ENCODE measurements at regions not wholly inside any gene's neighbourhood (a gene's known extent, or its start where the extent isn't known, plus 50 kb on each side); places are given as distances from the start of the nearest gene placed in this dataset.

DNA sequence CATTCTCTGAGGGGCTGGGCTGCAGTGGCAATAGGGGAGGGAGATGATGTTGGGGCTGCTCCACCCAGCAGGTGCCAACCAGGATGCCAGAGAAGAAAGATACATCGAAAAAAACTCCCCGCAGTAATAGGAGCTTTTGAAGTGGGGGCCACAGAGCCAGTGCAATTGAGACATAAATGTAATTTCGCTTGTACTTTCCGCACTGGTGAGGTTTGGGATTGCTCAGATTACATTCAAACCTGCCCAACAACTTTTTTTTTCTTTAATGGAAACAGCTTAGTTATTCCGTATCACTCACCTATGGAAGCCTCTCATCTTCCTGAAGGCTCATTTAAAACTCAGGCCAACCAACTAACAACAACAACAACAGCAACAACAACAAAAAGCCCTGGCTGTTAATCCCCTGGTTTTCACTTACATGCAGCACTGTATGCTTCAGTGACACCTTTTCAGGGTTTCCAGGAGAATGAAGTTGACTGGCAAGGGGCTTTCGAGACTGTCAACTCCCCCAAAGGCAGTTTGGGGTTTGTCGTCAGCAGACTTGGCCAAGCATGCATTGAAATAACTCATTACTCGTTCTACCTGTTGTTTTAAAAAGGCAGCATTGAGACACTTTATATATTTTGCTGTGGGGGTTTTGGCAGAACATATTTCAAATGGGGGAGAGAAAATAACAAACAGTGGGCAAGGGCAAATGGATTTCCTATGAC, 163.8 kb downstream of the EBLN2 start:
- H3K4me3 ChIP-seq (ENCODE audit: control insufficient read depth, low read depth, low read length): no peak overlapping the region

GRCh38 chr3:73225991-73226390, 164.5 kb downstream of the EBLN2 start:
- H3K4me3 ChIP-seq (ENCODE audit: control insufficient read depth, low read depth, low read length): no peak overlapping the region
- no peak for DNase-seq (ENCODE audit: low read depth)
- TF ChIP-seq CTCF (IDR thresholded peaks at IDR 0.05; ENCODE audit: control insufficient read depth, insufficient read depth, low read depth, low read length, missing control alignments): no peak

More for the DNA sequence above, 163.8 kb downstream of the EBLN2 start:
- TF ChIP-seq CTCF (IDR thresholded peaks at IDR 0.05; ENCODE audit: control insufficient read depth, insufficient read depth, low read depth, low read length, missing control alignments): no peak
- DNase-seq (ENCODE audit: low read depth): no peak

DNA sequence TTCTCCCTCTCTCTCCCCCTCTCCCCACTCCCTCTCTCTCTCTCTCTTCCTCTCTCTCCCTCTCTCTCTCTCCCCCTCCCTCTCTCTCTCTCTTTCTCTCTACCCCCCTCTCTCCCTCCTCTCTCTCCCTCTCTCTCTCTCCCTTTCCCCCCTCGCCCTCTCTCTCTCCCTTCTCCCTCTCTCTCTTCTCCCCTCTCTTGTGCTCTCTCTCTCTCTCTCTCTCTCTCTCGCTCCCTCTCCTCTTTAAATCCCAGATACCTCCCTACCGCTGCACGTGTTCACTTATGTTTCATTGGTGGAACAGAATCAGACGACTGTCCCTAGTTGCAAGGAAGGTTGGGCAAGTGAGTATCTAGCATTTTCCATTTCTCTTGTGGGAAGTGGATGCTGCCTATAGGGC, 166.5 kb downstream of the EBLN2 start:
- no peak overlapping the region for H3K4me3 ChIP-seq (ENCODE audit: control insufficient read depth, low read depth, low read length)
- no peak for DNase-seq (ENCODE audit: low read depth)
- TF ChIP-seq CTCF (IDR thresholded peaks at IDR 0.05; ENCODE audit: control insufficient read depth, insufficient read depth, low read depth, low read length, missing control alignments): no peak

DNA sequence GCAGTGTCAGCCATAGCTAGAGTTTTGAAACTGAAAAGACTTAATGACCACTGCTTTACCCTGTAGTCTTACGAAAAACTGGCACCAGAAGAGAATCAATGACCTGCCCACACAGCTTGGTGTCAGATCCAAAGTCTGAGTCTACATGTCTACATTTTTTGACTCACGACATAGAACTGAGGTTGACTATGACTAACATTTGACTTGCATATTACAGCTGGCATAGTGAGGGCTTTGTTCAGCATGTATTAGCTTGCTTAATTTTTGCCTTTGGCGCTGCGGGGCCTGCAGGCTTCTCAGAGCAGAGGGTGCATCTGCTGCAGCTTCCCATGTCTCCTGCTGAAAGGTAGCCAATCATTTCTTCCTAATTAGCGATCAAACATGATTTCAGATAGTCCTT, 167.0 kb downstream of the EBLN2 start:
- H3K4me3 ChIP-seq (ENCODE audit: control insufficient read depth, low read depth, low read length): no peak overlapping the region
- TF ChIP-seq CTCF (IDR thresholded peaks at IDR 0.05; ENCODE audit: control insufficient read depth, insufficient read depth, low read depth, low read length, missing control alignments): no peak
- peak; percentile 44 for DNase-seq (ENCODE audit: low read depth)

DNA sequence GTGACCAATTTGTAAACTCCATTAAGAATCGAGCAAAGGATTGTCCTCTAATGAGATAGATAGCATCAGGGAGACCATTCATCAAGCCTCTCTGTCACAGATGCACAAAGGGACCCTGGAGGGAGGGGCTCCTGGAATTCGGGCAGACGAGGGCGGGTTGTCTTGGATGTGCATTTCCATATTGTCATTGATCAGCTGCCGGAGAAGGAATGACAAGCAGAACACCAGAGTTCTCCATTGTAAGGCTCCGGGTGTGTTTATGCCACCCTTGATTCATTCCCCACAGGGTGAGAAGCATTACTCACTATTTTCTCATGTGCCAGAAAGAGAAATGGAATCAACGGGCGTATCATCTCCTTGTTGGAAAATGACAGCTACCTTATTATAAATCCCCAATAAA, 167.5 kb downstream of the EBLN2 start:
- no peak for TF ChIP-seq CTCF (IDR thresholded peaks at IDR 0.05; ENCODE audit: control insufficient read depth, insufficient read depth, low read depth, low read length, missing control alignments)
- DNase-seq (ENCODE audit: low read depth): no peak
- H3K4me3 ChIP-seq (ENCODE audit: control insufficient read depth, low read depth, low read length): no peak overlapping the region

DNA sequence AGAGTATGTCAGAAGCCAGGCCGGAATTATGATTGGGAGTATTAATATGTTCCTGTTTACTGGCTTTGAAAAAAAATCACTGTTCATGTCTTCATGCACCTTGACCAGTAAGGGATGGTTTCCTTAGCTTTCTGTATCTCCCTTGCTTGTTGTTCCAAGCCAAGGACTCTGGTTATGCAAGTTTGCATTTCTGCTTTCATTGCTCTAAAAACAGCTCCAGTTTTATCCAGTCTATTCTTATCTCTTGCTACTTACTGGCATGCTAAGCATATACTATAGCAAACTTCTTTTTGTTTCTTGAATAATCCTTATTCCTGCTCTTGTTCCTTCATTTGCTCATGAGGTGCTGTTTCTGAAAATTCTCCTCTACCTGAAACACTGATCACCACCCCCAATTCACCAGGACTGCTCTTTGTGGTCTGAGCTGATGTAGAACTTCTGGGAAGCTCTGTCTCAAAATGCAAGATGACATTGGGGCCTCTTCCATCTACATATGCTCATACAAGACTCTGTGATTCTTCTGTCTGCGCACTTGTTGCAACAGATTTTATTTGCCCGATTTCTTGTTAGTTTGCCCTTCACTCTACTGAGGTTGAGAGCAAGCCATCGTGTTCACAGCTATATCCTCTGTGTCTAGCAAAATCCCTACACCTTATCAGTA, 173.0 kb downstream of the EBLN2 start:
- no peak for TF ChIP-seq CTCF (IDR thresholded peaks at IDR 0.05; ENCODE audit: control insufficient read depth, insufficient read depth, low read depth, low read length, missing control alignments)
- DNase-seq (ENCODE audit: low read depth): no peak
- H3K4me3 ChIP-seq (ENCODE audit: control insufficient read depth, low read depth, low read length): no peak overlapping the region

Data from AG09309 (cell line).